ENCODE measurements at regions not wholly inside any gene's neighbourhood (a gene's known extent, or its start where the extent isn't known, plus 50 kb on each side); places are given as distances from the start of the nearest gene placed in this dataset.

DNA sequence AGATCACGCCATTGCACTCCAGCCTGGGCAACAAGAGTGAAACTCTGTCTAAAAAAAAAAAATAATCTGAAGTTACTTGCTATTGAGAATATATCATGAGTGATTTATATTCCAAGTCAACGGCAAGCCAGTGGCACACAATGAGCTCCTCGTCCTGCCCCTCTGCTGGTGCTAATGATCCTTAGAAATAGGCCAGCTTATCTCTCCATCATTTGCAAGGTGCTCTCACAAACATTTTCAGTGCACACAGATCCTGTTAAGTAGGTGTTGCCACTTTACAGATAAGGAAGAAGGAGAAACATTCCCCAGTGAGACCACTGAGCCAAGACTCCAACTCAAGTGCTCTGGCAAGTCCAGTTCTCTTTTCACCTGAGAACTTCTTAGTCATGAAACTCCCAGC is 91.3 kb upstream of the GPR45 start:
- Mint-ChIP-seq H3K36me3 (no peaks in the 10 kb centered on the region), H3K27ac (no peak overlapping the region), H3K9me3 (no peaks in the 10 kb centered on the region)
- DNase-seq (ENCODE audit: low spot score in 2 of 2) = no peak
- ATAC-seq = no peak

DNA sequence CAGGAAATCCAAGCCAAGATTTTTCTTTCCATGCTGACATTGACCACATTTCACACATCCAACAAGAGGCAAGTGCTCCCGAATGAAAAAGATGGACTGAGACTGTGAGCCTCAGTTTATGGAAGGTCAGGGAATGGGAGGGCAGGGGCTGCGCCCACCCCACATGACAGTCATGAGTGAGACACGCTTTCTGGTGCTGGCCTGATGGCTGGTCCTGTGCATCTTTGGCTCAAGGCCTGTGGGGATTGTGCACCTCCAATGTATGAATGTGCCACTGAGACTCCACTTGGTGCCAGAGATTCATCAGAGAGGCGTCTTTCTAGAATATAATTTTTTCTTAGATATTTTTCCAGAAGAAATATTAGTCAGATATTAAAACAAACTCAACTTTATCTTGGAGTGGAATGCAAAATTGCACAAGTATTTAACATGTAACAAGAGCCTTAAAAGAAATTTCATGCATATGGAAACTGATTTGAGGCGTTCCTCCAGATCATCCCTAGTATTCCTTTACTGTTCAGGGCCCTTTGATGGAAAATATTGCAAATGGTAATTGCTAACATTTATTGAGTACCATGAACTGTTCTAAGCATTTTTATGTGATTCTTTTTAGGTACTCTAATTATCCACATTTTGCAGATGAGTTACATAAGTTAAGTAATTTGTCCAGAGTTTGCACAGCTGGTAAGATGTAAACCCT is 87.3 kb upstream of the GPR45 start:
- no peak for DNase-seq (ENCODE audit: low spot score in 2 of 2)
- no peak for ATAC-seq
- Mint-ChIP-seq H3K9me3 (peaks cover 19 to 22% of the 10 kb centered on the region in 2 donors), H3K27ac (no peak overlapping the region), H3K36me3 (peaks cover 0 to 17% of the 10 kb centered on the region in 2 donors)

DNA sequence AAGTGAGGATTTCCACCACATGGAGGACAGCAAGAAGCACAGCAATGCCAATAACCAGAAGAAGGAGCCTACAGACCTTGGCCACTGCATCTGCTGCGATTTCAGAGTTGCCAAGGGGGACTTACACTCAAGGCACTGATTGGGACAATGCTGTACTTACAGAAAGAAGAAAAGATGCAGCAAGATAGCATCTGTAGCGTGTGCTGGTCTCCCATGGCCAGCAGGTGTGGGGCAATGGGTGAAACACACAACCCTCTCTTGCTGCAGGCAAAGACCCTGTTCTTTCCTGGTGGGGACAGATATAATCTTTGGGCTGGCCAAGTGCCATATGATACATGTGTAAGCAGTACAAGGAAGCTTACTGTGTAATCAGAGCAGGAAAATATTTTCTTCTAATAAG is 85.4 kb upstream of the GPR45 start:
- H3K27ac Mint-ChIP-seq = no peak overlapping the region
- DNase-seq (ENCODE audit: low spot score in 2 of 2) = no peak
- H3K36me3 Mint-ChIP-seq = peaks cover 0 to 17% of the 10 kb centered on the region in 2 donors
- ATAC-seq = no peak
- H3K9me3 Mint-ChIP-seq = peaks cover 19 to 22% of the 10 kb centered on the region in 2 donors

DNA sequence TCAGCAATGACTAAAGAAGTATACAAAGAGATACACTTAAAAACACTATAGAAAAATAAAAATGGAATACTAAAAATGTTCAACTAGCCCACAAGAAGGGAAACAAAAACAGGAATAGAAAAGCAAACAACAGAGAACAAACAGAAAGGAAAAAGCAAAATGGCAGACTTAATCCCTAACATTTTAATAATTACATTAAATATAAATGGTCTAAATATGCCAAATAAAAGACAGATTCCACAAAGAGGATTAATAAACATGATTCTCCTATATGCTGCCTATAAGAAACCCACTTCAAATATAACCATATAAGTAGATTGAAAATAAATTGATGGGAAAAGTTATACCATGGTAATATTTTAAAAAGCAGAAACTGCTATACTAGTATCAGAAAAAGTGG is 83.5 kb upstream of the GPR45 start:
- H3K9me3 Mint-ChIP-seq = peaks cover 19 to 22% of the 10 kb centered on the region in 2 donors

DNA sequence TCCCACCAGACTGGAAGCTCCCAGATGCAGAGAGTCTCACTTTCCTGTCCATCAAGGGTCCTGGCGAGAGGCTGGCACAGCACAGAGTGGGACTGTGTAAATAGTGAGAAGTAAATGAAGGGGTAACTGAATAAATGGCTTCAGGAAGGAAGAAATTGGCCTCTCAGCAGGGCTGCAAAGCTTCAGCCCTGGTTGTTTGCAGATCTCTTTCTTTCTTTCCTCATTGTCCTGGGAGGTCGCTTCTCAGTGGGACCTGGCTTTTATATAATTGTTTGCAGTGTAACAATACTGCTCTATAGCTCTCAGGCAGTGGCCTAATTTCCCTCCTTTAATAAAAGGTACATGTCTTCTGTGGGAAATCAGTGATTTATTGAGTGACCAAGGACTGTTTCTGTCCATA is 74.9 kb upstream of the GPR45 start:
- DNase-seq (ENCODE audit: low spot score in 2 of 2) = no peak
- Mint-ChIP-seq H3K27ac (no peak overlapping the region), H3K9me3 (no peaks in the 10 kb centered on the region), H3K36me3 (no peaks in the 10 kb centered on the region)
- no peak for ATAC-seq

More for the DNA sequence above, 83.5 kb upstream of the GPR45 start:
- Mint-ChIP-seq H3K36me3 (peaks cover 0 to 17% of the 10 kb centered on the region in 2 donors), H3K27ac (no peak overlapping the region)
- ATAC-seq (no peak), DNase-seq (ENCODE audit: low spot score in 2 of 2) (no peak)

DNA sequence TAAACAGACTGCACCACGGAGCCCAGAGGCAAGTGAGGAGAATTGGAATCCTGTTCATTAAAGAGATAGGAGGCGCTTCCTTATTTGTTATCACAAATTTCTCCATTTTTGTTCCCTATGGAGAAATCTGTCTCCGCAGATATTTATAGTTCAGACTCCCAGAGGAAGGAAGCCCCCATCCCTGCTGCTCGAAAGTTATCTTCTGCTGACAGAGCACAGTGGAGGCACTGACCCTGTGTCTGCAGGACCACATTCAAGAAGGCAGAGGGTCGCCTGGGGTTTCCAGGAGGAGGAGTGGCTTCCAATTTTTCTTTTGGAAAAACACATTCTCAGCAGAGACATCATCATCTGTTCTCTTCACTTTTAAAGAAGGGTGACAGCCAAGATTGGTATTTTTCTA is 73.0 kb upstream of the GPR45 start:
- H3K9me3 Mint-ChIP-seq = no peaks in the 10 kb centered on the region
- H3K27ac Mint-ChIP-seq = no peak overlapping the region
- DNase-seq (ENCODE audit: low spot score in 2 of 2) (no peak), ATAC-seq (no peak)
- no peaks in the 10 kb centered on the region for H3K36me3 Mint-ChIP-seq

DNA sequence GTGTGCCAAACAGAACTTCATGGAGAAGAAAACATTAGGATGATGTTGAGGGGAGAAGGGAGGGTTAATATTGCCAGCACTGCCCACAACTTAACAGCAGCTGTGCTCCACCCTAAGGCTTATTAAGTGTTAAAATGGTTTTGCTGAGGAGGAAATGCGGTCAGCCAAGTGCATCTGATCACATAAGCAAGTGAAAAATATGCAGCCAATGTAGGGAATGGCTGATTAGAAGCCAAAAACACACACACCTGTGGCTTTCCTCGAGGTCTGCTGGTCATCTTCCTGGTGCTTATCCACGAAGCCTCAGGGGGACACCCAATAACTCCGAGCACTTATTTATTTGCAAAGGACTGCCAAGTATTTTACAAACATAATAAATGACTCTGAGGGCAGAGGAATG is 66.3 kb upstream of the GPR45 start:
- ATAC-seq = no peak
- no peaks in the 10 kb centered on the region for H3K36me3 Mint-ChIP-seq
- H3K27ac Mint-ChIP-seq = no peak overlapping the region
- DNase-seq (ENCODE audit: low spot score in 2 of 2) = no peak
- no peaks in the 10 kb centered on the region for H3K9me3 Mint-ChIP-seq

DNA sequence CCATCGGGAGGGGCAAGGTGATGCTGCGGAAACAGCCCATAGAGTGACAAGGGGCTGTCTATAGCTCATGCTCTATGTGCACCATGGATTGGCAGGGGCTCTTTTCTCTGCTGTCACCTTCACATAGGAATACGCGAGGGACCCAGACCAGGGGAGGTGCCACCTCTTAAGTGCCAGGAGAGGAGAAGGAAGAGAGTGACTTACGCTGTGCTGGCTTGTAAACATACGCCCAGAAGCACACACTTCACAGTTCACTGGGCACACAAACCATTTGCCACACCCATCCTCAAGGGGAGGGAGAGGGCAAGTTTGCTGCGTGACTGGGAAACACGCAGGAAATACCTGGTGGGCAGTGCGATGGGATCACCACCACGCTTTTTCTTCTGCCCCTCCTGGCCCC is 65.1 kb upstream of the GPR45 start:
- ATAC-seq (no peak), DNase-seq (ENCODE audit: low spot score in 2 of 2) (no peak)
- Mint-ChIP-seq H3K36me3 (no peaks in the 10 kb centered on the region), H3K27ac (no peak overlapping the region), H3K9me3 (no peaks in the 10 kb centered on the region)

DNA sequence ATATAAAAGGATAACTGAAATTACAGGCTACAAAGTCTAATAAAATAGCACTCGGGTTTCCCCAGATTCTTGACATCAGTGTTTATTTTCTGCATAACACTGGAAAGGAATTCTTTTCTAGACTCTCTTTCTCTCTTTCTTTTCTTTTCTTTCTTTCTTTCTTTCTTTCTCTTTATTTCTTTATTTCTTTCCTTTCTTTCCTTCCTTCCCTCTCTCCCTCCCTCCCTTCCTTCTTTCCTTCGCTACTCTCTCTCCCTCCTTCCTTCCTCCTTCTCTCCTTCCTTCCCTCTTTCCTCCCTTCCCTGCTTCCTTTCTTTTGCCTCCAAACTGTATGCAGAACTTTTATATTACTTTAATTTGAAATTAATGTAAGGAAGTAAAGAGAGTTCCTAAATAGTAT is 64.5 kb upstream of the GPR45 start:
- ATAC-seq = no peak
- Mint-ChIP-seq H3K27ac (no peak overlapping the region), H3K9me3 (no peaks in the 10 kb centered on the region)

DNA sequence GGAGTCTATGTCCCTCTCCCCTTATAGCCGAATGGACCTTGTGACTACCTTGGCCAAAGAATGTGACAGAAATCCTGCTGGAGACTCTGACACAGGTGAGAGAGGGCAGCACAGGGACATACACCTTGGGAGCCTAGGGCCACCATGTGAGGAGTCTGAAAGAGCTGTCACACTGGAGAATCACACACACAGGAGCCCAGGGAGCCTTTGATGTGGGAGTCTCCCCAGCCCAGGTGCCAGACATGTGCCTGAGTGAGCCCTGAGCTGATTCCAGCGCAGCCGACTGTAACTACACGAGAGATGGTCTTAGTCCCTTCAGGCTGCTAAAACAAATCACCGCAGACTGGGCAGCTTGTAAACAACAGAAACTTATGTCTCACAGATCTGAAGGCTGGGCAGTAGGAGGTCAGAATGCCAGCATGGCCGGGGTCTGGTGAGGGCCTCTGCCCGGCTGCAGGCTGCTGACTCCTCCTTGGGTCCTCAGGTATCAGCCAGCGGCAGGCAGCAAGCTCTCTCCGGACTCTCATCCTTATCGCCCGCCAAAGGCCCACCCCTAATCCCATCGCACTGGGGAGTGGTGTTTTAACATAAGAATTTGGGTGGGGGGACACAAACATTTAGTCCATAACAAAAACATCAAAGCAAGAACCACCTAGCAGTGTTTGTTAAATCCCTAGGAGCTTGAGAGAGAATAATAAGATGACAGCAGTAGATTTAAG is 63.8 kb upstream of the GPR45 start:
- Mint-ChIP-seq H3K9me3 (no peaks in the 10 kb centered on the region), H3K27ac (no peak overlapping the region), H3K36me3 (no peaks in the 10 kb centered on the region)
- no peak for DNase-seq (ENCODE audit: low spot score in 2 of 2)
- no peak for ATAC-seq

More for the DNA sequence above, 64.5 kb upstream of the GPR45 start:
- no peak for DNase-seq (ENCODE audit: low spot score in 2 of 2)
- H3K36me3 Mint-ChIP-seq = no peaks in the 10 kb centered on the region

DNA sequence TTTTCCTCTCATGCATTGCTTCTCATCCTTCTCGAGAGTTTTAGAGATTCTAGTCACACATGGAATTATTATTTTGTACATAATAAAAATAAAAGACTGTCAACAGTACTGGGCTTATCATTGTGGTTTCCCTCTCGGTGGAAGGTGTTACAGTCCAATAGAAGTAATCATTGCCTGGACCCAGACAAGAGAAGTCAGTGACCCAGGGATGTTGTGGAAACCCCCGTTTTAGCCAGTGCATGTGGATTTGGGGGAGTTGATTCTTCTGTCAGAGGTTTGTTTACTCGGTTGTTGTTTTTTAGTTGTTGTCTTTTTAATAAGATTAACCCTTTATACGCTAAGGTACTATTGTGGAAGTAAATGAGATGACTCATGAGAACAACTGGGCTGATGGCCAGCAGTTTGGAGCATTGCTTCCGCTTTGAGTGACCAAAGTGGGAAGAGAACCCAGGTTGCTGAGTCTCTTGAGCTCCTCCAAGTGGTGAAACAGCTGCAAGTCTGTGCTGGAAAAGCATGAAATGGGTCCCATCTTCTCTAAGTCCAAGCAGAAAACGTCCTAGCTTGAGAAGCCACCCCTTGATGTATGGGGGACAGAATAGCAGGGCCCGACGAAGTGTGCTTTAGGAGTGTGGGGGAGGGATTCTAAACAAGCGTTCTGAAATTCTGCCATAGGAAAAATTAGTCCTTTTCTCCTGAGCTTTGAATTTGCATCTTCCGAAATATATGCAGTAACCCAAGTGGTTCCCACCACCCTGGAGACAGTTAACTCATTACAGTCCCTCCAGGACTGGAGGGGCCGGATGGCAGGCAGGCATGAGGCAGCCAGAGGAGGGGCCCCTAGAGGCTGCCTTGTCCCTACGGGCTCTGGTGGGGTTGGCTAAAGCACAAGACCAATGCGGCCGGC is 61.8 kb upstream of the GPR45 start:
- Mint-ChIP-seq H3K27ac (no peak overlapping the region), H3K36me3 (no peaks in the 10 kb centered on the region), H3K9me3 (no peaks in the 10 kb centered on the region)
- DNase-seq (ENCODE audit: low spot score in 2 of 2) (no peak), ATAC-seq (no peak)

DNA sequence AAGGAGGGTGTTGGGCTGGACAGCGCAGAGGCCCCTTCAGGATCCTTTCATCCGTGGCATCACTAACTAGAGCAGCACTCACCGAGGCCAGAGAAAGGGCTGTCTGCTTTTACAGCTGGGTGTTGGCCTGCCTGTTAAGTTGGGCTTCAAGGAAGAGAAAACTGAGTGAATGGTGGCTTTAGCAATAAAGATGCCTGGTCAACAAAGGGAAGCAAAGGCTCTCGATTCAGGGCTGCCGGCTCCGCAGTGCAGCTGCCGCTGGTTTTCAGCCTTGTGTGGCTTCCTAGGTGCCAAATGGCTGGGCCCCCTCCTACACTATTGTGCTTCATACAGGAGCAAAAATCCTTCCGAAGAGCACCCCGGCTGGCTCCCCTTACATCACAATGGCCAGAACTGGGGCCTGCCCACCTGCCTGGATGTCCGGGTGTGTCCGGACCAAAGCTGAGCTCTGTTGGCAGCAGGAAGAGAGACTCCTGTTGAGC is 61.0 kb upstream of the GPR45 start:
- DNase-seq (ENCODE audit: low spot score in 2 of 2) = no peak
- no peak for ATAC-seq
- Mint-ChIP-seq H3K27ac (peak overlapping the region in 1 of 2 donors; percentile 86), H3K9me3 (no peaks in the 10 kb centered on the region), H3K36me3 (no peaks in the 10 kb centered on the region)

DNA sequence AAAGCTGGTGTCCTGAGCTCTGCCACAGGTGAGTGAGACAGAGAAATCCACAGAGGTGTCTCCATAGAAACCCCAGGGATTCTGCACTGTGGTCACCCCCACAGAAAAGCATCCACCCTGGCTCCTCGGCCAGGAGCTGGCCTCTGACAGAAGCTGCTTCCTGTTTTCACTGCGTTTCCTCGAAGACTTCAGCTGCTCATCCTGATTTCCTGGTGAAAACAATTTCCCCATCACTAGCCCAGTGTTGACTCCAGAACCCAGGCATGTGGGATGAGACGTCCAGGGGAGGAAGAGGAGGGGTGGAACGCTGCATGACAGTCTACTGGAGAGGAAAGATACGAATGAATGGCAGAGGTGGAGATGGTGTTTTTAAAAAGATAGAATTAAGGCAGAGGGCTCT is 60.3 kb upstream of the GPR45 start:
- Mint-ChIP-seq H3K9me3 (no peaks in the 10 kb centered on the region), H3K36me3 (no peaks in the 10 kb centered on the region), H3K27ac (peak overlapping the region in 1 of 2 donors; percentile 86)
- ATAC-seq = no peak
- DNase-seq (ENCODE audit: low spot score in 2 of 2) = no peak

DNA sequence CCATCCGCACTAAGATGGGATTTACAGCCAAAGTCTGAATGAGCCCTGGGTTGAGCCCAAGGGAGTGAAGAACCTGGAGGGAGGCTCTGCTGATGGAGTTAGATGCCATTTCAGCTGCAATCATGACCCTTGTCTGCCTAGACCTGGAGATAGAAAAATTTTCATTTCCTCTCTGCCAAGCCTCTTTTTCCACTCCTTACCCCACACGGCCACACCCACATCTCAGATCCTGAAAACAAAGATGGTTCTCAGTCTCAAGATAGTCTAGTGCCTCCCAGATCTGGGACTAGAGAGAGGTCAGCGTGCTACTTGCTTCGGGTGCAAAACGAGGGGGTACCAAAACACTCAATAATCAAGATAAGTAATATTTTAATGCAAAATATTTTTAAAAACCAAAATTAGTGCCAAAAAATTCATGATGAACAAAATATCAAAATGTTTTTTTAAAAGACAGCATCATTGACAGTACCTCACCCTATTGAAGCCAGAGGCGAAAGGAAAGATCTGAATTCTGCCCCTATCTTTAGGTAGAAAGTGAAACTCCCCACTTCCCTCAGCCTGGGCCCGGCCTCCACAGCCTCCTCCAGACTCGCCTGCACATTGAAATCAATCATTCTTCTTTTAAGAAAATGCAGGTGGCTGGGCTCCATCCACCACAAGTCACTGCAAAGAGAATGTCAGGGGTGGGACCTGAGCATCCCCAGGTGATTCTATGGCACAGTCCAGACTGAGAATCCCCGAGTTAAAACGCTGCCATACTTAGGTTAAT is 57.8 kb upstream of the GPR45 start:
- no peak overlapping the region for H3K27ac Mint-ChIP-seq
- DNase-seq (ENCODE audit: low spot score in 2 of 2) (no peak), ATAC-seq (no peak)
- no peaks in the 10 kb centered on the region for H3K36me3 Mint-ChIP-seq
- no peaks in the 10 kb centered on the region for H3K9me3 Mint-ChIP-seq

DNA sequence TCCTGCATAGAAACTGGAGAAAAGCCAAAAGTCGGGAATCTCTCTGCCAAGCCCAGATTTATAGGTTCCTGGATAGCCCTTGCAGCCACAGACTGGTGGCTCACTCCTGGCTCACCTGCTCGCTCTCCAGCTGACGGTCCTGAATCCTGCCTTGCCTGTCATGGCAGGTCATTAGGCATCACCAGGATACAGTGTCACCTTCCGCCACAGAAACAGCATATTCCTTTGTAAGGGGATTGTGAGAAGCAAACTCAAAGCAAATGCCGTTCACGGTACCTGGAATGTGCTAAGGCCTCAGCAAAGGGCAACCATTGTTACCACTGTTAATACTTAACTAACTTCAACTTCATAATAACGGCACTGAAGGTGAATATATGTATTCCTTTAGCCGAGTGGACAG is 57.1 kb upstream of the GPR45 start:
- no peak for ATAC-seq
- H3K27ac Mint-ChIP-seq = no peak overlapping the region
- H3K36me3 Mint-ChIP-seq = no peaks in the 10 kb centered on the region
- H3K9me3 Mint-ChIP-seq = peaks cover 0 to 4% of the 10 kb centered on the region in 2 donors
- DNase-seq (ENCODE audit: low spot score in 2 of 2) = no peak

DNA sequence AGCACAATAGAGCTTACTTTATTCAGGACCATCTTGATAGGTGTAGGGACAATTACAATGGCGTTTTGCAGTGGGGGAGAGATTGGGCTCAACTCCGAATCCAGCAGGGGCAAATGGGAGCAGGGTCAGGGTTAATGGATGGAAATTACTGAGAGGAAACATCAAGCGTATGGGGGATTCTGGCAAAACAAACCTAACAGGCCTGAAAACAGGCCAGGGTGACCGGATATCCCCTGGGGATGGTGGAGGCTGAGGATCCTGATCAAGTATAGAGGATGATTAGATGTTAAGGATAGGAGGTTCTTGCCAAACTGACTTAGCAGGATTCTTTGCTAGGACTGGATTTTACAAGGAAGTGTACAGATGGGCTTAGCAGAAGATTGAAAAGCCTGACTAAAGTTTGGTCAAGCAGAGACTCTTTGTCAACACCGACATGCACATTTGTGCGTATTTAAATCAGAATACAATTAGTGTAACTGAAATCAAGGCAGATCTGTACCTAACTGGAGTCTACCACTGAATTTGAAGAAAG is 54.5 kb upstream of the GPR45 start:
- no peak for DNase-seq (ENCODE audit: low spot score in 2 of 2)
- Mint-ChIP-seq H3K9me3 (peaks cover 7 to 11% of the 10 kb centered on the region in 2 donors), H3K36me3 (peaks cover 0 to 11% of the 10 kb centered on the region in 2 donors), H3K27ac (no peak overlapping the region)
- ATAC-seq = no peak

All from activated naive CD4-positive, alpha-beta T cell treated with anti-CD3 and anti-CD28 coated beads, Interleukin-2, amount 50 U/mL, for 72 hours (primary cell).